Neural cell (in vitro differentiated cells): ENCODE measurements at regions not wholly inside any gene's neighbourhood (a gene's known extent, or its start where the extent isn't known, plus 50 kb on each side); places are given as distances from the start of the nearest gene placed in this dataset.

Experiments used
- H2AFZ ChIP-seq: fragments of 200-600, 300-800 bp; sonication (generic), shearing (Covaris generic); 2 replicates; pipeline ENCODE4 v1.6.0; 2014; ENCODE audit warnings: low read depth, mild to moderate bottlenecking, antibody characterized with exemption, low read length, moderate library complexity
- H3F3A ChIP-seq: fragments of 200-600 bp; shearing (Covaris generic); 2 replicates; pipeline ENCODE4 v1.6.1; 2016; ENCODE audit warnings: mild to moderate bottlenecking, moderate library complexity, mixed read lengths, antibody characterized with exemption, low read length; ENCODE audit not compliant: insufficient read depth, poor library complexity, severe bottlenecking
- H3K27ac ChIP-seq: fragments of 200-600, 300-800 bp; sonication (generic), shearing (Covaris generic); 2 replicates; pipeline ENCODE4 v1.5.1; 2014; ENCODE audit warnings: mild to moderate bottlenecking, low read length, moderate library complexity
- H3K27me3 ChIP-seq: fragments of 300-800, 200-600 bp; sonication (generic), shearing (Covaris generic); 2 replicates; pipeline ENCODE4 v1.6.0; 2014; ENCODE audit warnings: mild to moderate bottlenecking, low read depth, low read length, moderate library complexity; ENCODE audit not compliant: insufficient read depth
- H3K36me3 ChIP-seq: fragments of 300-800, 200-600 bp; sonication (generic), shearing (Covaris generic); 2 replicates; pipeline ENCODE4 v1.5.1; 2014; ENCODE audit warnings: mild to moderate bottlenecking, antibody characterized with exemption, low read length, moderate library complexity; ENCODE audit not compliant: insufficient read depth
- H3K4me2 ChIP-seq: fragments of 300-800, 200-600 bp; sonication (generic), shearing (Covaris generic); 2 replicates; pipeline ENCODE4 v1.6.0; 2014; ENCODE audit warnings: mild to moderate bottlenecking, low read length
- H3K4me3 ChIP-seq: fragments of 300-800, 200-600 bp; sonication (generic), shearing (Covaris generic); 2 replicates; pipeline ENCODE4 v1.5.1; 2014; ENCODE audit warnings: mild to moderate bottlenecking, low read length, moderate library complexity
- H3K79me2 ChIP-seq: fragments of 200-600 bp; shearing (Covaris generic); replicated peaks from 2 replicates; pipeline ENCODE4 v1.6.0; 2014; ENCODE audit warnings: mild to moderate bottlenecking, low read length, moderate library complexity; ENCODE audit not compliant: insufficient read depth
- H3K9ac ChIP-seq: fragments of 300-800, 200-600 bp; sonication (generic), shearing (Covaris generic); 2 replicates; pipeline ENCODE4 v1.6.1; 2016; ENCODE audit warnings: mild to moderate bottlenecking, low read length, mixed read lengths
- H3K9me2 ChIP-seq: fragments of 200-600 bp; shearing (Covaris generic); 2 replicates; pipeline ENCODE4 v1.6.1; 2016; ENCODE audit warnings: mild to moderate bottlenecking, low read length, mixed read lengths; ENCODE audit not compliant: insufficient read depth
- H3K9me3 ChIP-seq: fragments of 200-600, 300-800 bp; sonication (generic), shearing (Covaris generic); 2 replicates; pipeline ENCODE4 v1.6.1; 2016; ENCODE audit warnings: mild to moderate bottlenecking, mixed run types, low read length, moderate library complexity, mixed read lengths
- H4K20me1 ChIP-seq: fragments of 200-600 bp; shearing (Covaris generic); 2 replicates; pipeline ENCODE4 v1.6.1; 2016; ENCODE audit warnings: mild to moderate bottlenecking, mixed run types; ENCODE audit not compliant: insufficient read depth
- EP300 ChIP-seq: fragments of 450-650 bp; conservative IDR thresholded peaks from 2 replicates; pipeline ENCODE4 v1.6.1; 2014; ENCODE audit warnings: antibody characterized with exemption, mild to moderate bottlenecking, moderate library complexity; ENCODE audit not compliant: poor library complexity, severe bottlenecking
- EZH2 ChIP-seq: fragments of 200-600, 300-800 bp; shearing (Covaris generic), sonication (generic); IDR thresholded peaks from 2 replicates; pipeline ENCODE4 v1.6.1; 2014; ENCODE audit warnings: antibody characterized with exemption, low read length, borderline replicate concordance, mild to moderate bottlenecking; ENCODE audit not compliant: insufficient read depth, poor library complexity, severe bottlenecking
- MXI1 ChIP-seq: fragments of 450-650 bp; conservative IDR thresholded peaks from 2 replicates; pipeline ENCODE4 v1.6.1; 2014; ENCODE audit warnings: antibody characterized with exemption, mild to moderate bottlenecking; ENCODE audit not compliant: poor library complexity, severe bottlenecking
- POLR2AphosphoS5 ChIP-seq: IDR thresholded peaks from 2 replicates; pipeline ENCODE4 v1.6.1; 2012
- RAD21 ChIP-seq: fragments of 450-650 bp; conservative IDR thresholded peaks from 2 replicates; pipeline ENCODE4 v1.6.1; 2014; ENCODE audit warnings: antibody characterized with exemption, mild to moderate bottlenecking, moderate library complexity
- SMC3 ChIP-seq: fragments of 450-650 bp; conservative IDR thresholded peaks from 2 replicates; pipeline ENCODE4 v1.6.1; 2014; ENCODE audit warnings: antibody characterized with exemption, mild to moderate bottlenecking, moderate library complexity; ENCODE audit not compliant: poor library complexity
- TAF1 ChIP-seq: IDR thresholded peaks from 2 replicates; pipeline ENCODE4 v1.6.1; 2012; ENCODE audit warnings: low read depth
- TF ChIP-seq, protein P1 (sequence below): fragments of 450-650 bp; IDR thresholded peaks from 2 replicates; pipeline ENCODE4 v1.5.1; 2014; ENCODE audit warnings: antibody characterized with exemption, mild to moderate bottlenecking, moderate library complexity; ENCODE audit not compliant: poor library complexity, severe bottlenecking
- TF ChIP-seq, protein P2 (sequence below): IDR thresholded peaks from 2 replicates; pipeline ENCODE4 v1.6.1; 2012; ENCODE audit warnings: borderline replicate concordance

DNA sequence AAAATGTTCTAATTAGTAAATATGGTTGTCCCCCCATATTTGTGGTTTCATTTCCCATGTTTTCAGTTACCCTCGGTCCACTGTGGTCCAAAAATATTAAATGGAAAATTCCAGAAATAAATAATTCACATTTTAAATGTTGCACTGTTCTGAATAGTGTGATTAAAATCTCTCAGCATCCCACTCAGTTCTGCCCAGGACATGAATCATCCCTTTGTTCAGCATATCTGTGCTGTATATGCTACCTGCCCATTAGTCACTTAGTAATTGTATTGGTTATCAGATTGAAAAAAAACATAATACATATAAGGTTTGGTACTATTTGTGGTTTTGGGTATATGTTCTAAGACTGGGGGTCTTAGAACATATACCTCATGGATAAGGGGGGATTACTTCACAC lies 55.1 kb upstream of the NXF3 start:
- H3K79me2 ChIP-seq = no peaks in the 10 kb centered on the region
- no peak overlapping the region for H3K4me2 ChIP-seq
- H2AFZ ChIP-seq = no peak overlapping the region
- no peaks in the 10 kb centered on the region for H4K20me1 ChIP-seq
- H3K9me2 ChIP-seq = no peaks in the 10 kb centered on the region
- H3K27me3 ChIP-seq = no peaks in the 10 kb centered on the region
- no peaks in the 10 kb centered on the region for H3K9me3 ChIP-seq
- H3K4me3 ChIP-seq = no peak overlapping the region
- no peaks in the 10 kb centered on the region for H3F3A ChIP-seq
- TF ChIP-seq POLR2AphosphoS5 (no peak), MXI1 (no peak), RAD21 (no peak), EZH2 (no peak), SMC3 (no peak), EP300 (no peak), TAF1 (no peak)
- TF ChIP-seq, protein P1, sequence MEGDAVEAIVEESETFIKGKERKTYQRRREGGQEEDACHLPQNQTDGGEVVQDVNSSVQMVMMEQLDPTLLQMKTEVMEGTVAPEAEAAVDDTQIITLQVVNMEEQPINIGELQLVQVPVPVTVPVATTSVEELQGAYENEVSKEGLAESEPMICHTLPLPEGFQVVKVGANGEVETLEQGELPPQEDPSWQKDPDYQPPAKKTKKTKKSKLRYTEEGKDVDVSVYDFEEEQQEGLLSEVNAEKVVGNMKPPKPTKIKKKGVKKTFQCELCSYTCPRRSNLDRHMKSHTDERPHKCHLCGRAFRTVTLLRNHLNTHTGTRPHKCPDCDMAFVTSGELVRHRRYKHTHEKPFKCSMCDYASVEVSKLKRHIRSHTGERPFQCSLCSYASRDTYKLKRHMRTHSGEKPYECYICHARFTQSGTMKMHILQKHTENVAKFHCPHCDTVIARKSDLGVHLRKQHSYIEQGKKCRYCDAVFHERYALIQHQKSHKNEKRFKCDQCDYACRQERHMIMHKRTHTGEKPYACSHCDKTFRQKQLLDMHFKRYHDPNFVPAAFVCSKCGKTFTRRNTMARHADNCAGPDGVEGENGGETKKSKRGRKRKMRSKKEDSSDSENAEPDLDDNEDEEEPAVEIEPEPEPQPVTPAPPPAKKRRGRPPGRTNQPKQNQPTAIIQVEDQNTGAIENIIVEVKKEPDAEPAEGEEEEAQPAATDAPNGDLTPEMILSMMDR = no peak
- TF ChIP-seq, protein P2, sequence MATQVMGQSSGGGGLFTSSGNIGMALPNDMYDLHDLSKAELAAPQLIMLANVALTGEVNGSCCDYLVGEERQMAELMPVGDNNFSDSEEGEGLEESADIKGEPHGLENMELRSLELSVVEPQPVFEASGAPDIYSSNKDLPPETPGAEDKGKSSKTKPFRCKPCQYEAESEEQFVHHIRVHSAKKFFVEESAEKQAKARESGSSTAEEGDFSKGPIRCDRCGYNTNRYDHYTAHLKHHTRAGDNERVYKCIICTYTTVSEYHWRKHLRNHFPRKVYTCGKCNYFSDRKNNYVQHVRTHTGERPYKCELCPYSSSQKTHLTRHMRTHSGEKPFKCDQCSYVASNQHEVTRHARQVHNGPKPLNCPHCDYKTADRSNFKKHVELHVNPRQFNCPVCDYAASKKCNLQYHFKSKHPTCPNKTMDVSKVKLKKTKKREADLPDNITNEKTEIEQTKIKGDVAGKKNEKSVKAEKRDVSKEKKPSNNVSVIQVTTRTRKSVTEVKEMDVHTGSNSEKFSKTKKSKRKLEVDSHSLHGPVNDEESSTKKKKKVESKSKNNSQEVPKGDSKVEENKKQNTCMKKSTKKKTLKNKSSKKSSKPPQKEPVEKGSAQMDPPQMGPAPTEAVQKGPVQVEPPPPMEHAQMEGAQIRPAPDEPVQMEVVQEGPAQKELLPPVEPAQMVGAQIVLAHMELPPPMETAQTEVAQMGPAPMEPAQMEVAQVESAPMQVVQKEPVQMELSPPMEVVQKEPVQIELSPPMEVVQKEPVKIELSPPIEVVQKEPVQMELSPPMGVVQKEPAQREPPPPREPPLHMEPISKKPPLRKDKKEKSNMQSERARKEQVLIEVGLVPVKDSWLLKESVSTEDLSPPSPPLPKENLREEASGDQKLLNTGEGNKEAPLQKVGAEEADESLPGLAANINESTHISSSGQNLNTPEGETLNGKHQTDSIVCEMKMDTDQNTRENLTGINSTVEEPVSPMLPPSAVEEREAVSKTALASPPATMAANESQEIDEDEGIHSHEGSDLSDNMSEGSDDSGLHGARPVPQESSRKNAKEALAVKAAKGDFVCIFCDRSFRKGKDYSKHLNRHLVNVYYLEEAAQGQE = no peak
- no peak overlapping the region for H3K9ac ChIP-seq
- no peaks in the 10 kb centered on the region for H3K36me3 ChIP-seq
- H3K27ac ChIP-seq = no peak overlapping the region
